ENCODE measurements at regions not wholly inside any gene's neighbourhood (a gene's known extent, or its start where the extent isn't known, plus 50 kb on each side); places are given as distances from the start of the nearest gene placed in this dataset.

DNA sequence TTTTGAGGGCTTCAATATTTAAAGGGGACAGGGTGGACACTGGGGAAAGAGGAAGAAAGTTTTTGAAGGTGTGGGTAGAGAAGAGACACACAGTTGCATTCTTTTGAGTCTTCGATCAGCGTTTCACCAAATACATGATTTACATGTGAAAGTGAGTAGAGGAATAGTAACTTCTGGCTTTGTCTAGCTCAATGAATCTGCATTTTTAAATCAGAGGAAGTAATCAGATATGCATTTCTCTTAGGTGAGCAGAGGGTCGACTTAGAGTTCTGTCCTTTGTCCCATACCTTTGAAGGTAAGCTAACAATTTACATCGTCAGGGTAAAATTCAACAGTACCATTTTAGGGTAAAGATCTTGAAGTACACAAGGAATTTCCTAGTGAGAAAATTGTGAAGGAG is 406.4 kb upstream of the ZNF462 start:
- TF ChIP-seq TAF1 (IDR thresholded peaks at IDR 0.05; ENCODE audit: borderline replicate concordance, insufficient read depth, low read length) (no peak), POLR2AphosphoS5 (IDR thresholded peaks at IDR 0.05; ENCODE audit: low read depth, low read length) (no peak), SIN3A (IDR thresholded peaks at IDR 0.05; ENCODE audit: borderline replicate concordance, insufficient read depth, low read length) (no peak)

All from PFSK-1 (cell line).